KBM-7 (cell line): ENCODE measurements at regions not wholly inside any gene's neighbourhood (a gene's known extent, or its start where the extent isn't known, plus 50 kb on each side); places are given as distances from the start of the nearest gene placed in this dataset.

Source experiments
- DNase-seq: peaks from one replicate; pipeline ENCODE4 v3.0.0-alpha.2; 2015
- in situ Hi-C: fragments of 300-500 bp; cut with MboI; formaldehyde crosslinking; loops from 2 replicates; pipeline ENCODE4 v1.14.3; 2020; ENCODE audit warnings: low sequenced_read_pairs, low pct_unique_long_range_greater_than_20kb, mixed read lengths

- DNase-seq: no peak
- in situ Hi-C loops: no loop called here
Measured at GRCh38 chr2:12066986-12067385, 320.6 kb downstream of the LPIN1 start.

- DNase-seq: no peak
- in situ Hi-C loops: no loop called here
Measured at GRCh38 chr2:12068796-12069538, 322.5 kb downstream of the LPIN1 start.

- in situ Hi-C loops: no loop called here
Measured at GRCh38 chr2:12070153-12070552, 323.7 kb downstream of the LPIN1 start.

GRCh38 chr2:12070581-12070980 is 324.1 kb downstream of the LPIN1 start:
- DNase-seq: no peak
- in situ Hi-C loops: no loop called here

More at GRCh38 chr2:12070153-12070552, 323.7 kb downstream of the LPIN1 start:
- DNase-seq: no peak

GRCh38 chr2:12071318-12071717 is 324.9 kb downstream of the LPIN1 start:
- in situ Hi-C loops: no loop called here
- no peak for DNase-seq

GRCh38 chr2:12073217-12073852 is 326.9 kb downstream of the LPIN1 start:
- in situ Hi-C loops: no loop called here

GRCh38 chr2:12074126-12074844 is 327.9 kb downstream of the LPIN1 start:
- in situ Hi-C loops: no loop called here
- DNase-seq: no peak

More at GRCh38 chr2:12073217-12073852, 326.9 kb downstream of the LPIN1 start:
- no peak for DNase-seq

GRCh38 chr2:12074845-12075217 is 328.4 kb downstream of the LPIN1 start:
- in situ Hi-C loops: no loop called here
- no peak for DNase-seq

- no peak for DNase-seq
- in situ Hi-C loops: no loop called here
Measured at GRCh38 chr2:12075603-12076002, 329.2 kb downstream of the LPIN1 start.

- in situ Hi-C loops: no loop called here
- no peak for DNase-seq
Measured at GRCh38 chr2:12076810-12077209, 330.4 kb downstream of the LPIN1 start.

GRCh38 chr2:12080360-12080759 is 333.9 kb downstream of the LPIN1 start:
- in situ Hi-C loops: no loop called here

GRCh38 chr2:12081481-12082210 is 335.2 kb downstream of the LPIN1 start:
- in situ Hi-C loops: no loop called here
- no peak for DNase-seq

More at GRCh38 chr2:12080360-12080759, 333.9 kb downstream of the LPIN1 start:
- DNase-seq: no peak

- DNase-seq: no peak
- in situ Hi-C loops: no loop called here
Measured at GRCh38 chr2:12083081-12083581, 336.7 kb downstream of the LPIN1 start.

GRCh38 chr2:12083713-12084419 is 337.4 kb downstream of the LPIN1 start:
- DNase-seq: no peak
- in situ Hi-C loops: no loop called here

GRCh38 chr2:12087175-12087574 is 340.7 kb downstream of the LPIN1 start:
- in situ Hi-C loops: no loop called here
- DNase-seq: no peak

- no peak for DNase-seq
- in situ Hi-C loops: no loop called here
Measured at GRCh38 chr2:12087671-12088380, 341.4 kb downstream of the LPIN1 start.

- in situ Hi-C loops: no loop called here
Measured at GRCh38 chr2:12089001-12089400, 342.6 kb downstream of the LPIN1 start.

GRCh38 chr2:12089496-12089895 is 343.1 kb downstream of the LPIN1 start:
- no peak for DNase-seq
- in situ Hi-C loops: no loop called here

More at GRCh38 chr2:12089001-12089400, 342.6 kb downstream of the LPIN1 start:
- no peak for DNase-seq
